Stimulated activated CD4-positive, alpha-beta T cell treated with anti-CD3 and anti-CD28 coated beads, Interleukin-2, amount 100 ng/mL, for 48 hours (primary cell): ENCODE measurements at regions not wholly inside any gene's neighbourhood (a gene's known extent, or its start where the extent isn't known, plus 50 kb on each side); places are given as distances from the start of the nearest gene placed in this dataset.
"Not testable (repeated sequence)": the region's sequence is repeated elsewhere in the genome, so short reads cannot be mapped to it uniquely, and the experiment has no call there.

ENCODE experiments used
- DNase-seq, 2 donors: peaks; one replicate each; pipeline ENCODE4 v3.0.0-alpha.2; 2020

GRCh38 chr7:67854221-67855178 lies 857.9 kb downstream of the TYW1 start:
- no peak for DNase-seq

- no peak for DNase-seq
Observed at GRCh38 chr7:67855322-67855721, 858.7 kb downstream of the TYW1 start.

GRCh38 chr7:67856046-67856445 lies 859.4 kb downstream of the TYW1 start:
- no peak for DNase-seq

GRCh38 chr7:67857698-67858097 lies 861.1 kb downstream of the TYW1 start:
- DNase-seq, result no peak

- DNase-seq, result no peak
Observed at GRCh38 chr7:67858931-67859330, 862.3 kb downstream of the TYW1 start.

GRCh38 chr7:67863911-67864310 lies 867.3 kb downstream of the TYW1 start:
- DNase-seq, result no peak

- DNase-seq, result no peak
Observed at GRCh38 chr7:67866054-67866453, 869.4 kb downstream of the TYW1 start.

- no peak for DNase-seq
Observed at GRCh38 chr7:67866812-67867211, 870.2 kb downstream of the TYW1 start.

- DNase-seq, result no peak
Observed at GRCh38 chr7:67870396-67870795, 873.8 kb downstream of the TYW1 start.

GRCh38 chr7:67875558-67875957 lies 878.9 kb downstream of the TYW1 start:
- no peak for DNase-seq

GRCh38 chr7:67878808-67879207 lies 882.2 kb downstream of the TYW1 start:
- no peak for DNase-seq

- no peak for DNase-seq
Observed at GRCh38 chr7:67882843-67883242, 886.2 kb downstream of the TYW1 start.

- no peak for DNase-seq
Observed at GRCh38 chr7:67890316-67890715, 893.7 kb downstream of the TYW1 start.

GRCh38 chr7:67894746-67895145 lies 898.1 kb downstream of the TYW1 start:
- no peak for DNase-seq

- DNase-seq, result no peak
Observed at GRCh38 chr7:67896721-67897120, 900.1 kb downstream of the TYW1 start.

- no peak for DNase-seq
Observed at GRCh38 chr7:67900456-67900855, 903.8 kb downstream of the TYW1 start.

GRCh38 chr7:67901808-67902480 lies 905.3 kb downstream of the TYW1 start:
- DNase-seq, result no peak

GRCh38 chr7:67907792-67908191 lies 911.2 kb downstream of the TYW1 start:
- DNase-seq, result no peak

- no peak for DNase-seq
Observed at GRCh38 chr7:67912437-67912836, 915.8 kb downstream of the TYW1 start.

- no peak for DNase-seq
Observed at GRCh38 chr7:67913604-67914003, 917.0 kb downstream of the TYW1 start.

- not testable (repeated sequence) for DNase-seq
Observed at GRCh38 chr7:67916111-67916510, 919.5 kb downstream of the TYW1 start.

GRCh38 chr7:67916571-67917436 lies 920.2 kb downstream of the TYW1 start:
- no peak for DNase-seq

- no peak for DNase-seq
Observed at GRCh38 chr7:67917437-67917755, 920.8 kb downstream of the TYW1 start.
